ENCODE measurements at regions not wholly inside any gene's neighbourhood (a gene's known extent, or its start where the extent isn't known, plus 50 kb on each side); places are given as distances from the start of the nearest gene placed in this dataset.

DNA sequence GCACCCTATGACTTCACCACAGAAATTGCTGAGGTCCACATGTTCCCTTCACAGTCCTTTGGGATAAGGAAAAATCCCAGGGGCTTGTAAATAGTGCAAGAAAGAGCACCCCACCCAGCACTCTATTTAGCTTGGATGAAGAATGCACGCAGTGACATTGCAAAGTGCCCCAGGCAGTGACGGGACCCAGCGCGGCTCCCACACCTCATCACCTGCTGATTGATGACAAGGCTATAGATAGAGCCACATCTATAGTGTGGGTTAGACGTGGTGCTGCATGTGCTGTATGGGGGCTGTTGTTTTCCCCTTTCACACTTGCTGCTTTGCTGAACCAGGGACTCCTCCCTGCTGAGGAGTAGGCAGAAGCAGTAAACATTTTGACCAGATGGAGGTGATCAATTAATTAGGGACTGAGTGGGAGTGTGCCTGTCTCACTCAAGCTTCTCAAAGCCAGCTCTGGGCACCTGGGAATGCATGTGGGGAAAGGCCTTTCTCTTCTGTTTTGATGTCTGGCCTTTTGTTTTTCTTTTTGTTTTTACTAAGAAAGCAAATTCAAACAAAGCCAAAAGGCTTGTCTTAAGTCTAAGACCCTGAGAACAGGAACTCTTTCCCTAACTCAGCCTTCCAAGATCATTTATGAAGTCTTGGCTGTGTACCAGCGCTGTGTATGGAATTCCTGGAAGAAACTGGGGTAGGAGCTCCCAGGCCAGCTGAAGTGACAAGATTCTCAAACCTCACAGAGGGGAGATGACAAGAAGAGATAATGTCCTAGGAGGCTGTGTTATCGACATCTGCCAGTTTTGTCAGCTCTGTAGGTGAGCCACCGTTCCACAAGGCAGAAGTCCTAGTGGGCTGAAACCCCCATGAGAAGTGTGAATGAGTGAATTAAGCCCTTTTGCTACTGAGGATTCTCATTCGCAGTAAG lies 219.7 kb downstream of the BARX2 start:
- WGBS (ENCODE audit: insufficient coverage): 46% methylated on average over 6 of the region's 9 CpGs

DNA sequence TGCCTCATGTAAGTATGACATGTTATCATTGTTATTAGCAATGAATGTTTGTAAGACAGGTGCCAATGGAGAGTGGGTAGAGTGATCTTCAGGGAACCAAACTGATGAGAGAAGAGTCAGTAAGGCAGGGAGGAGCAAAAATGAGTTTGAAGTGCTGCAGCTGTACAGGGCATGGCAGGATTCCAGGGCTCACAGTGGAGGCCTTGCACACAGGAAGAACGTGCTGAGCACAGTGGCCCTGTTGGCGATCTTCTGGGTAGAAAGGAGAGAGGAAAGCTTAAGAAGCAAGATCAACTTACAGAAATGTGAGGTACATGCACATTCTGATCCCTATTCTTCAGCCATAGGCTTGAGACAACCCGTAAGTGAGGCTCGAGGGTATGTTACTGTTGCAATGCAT lies 219.3 kb upstream of the TMEM45B start:
- H3K9me3 ChIP-seq (ENCODE audit: control extremely low read depth in 1 of 3, control insufficient read depth in 2 of 3, insufficient read depth in 1 of 3, low read length in 2 of 3): peaks cover 0 to 8% (median 0%) of the 10 kb centered on the region in 3 donors
- Mint-ChIP-seq H3K4me3 (no peak overlapping the region), H3K27me3 (peaks cover 11% of the 10 kb centered on the region), H3K9me3 (ENCODE audit: insufficient read depth) (no peaks in the 10 kb centered on the region), H3K4me1 (no peaks in the 10 kb centered on the region), H3K27ac (no peak overlapping the region)
- no peak for ATAC-seq (ENCODE audit: low read depth)
- no peak for DNase-seq
- H2AFZ ChIP-seq (ENCODE audit: insufficient read depth, low read depth, low read length, poor library complexity, severe bottlenecking): no peak overlapping the region
- no peak overlapping the region for H3K27ac ChIP-seq (ENCODE audit: low read length in 2 of 2)
- no peak overlapping the region for H3K4me2 ChIP-seq (replicated peaks; ENCODE audit: low read depth, low read length, poor library complexity, severe bottlenecking)
- H3K79me2 ChIP-seq (ENCODE audit: control insufficient read depth, insufficient read depth, low read length): no peaks in the 10 kb centered on the region
- CTCF ChIA-PET: no interaction called here
- H3K4me1 ChIP-seq (ENCODE audit: control insufficient read depth in 2 of 2, insufficient read depth in 2 of 2, low read length in 2 of 2): no peaks in the 10 kb centered on the region
- no peak for TF ChIP-seq EZH2 (IDR thresholded peaks at IDR 0.05; ENCODE audit: borderline replicate concordance, insufficient read depth, low read depth, low read length, poor library complexity, severe bottlenecking)
- TF ChIP-seq, protein P1, sequence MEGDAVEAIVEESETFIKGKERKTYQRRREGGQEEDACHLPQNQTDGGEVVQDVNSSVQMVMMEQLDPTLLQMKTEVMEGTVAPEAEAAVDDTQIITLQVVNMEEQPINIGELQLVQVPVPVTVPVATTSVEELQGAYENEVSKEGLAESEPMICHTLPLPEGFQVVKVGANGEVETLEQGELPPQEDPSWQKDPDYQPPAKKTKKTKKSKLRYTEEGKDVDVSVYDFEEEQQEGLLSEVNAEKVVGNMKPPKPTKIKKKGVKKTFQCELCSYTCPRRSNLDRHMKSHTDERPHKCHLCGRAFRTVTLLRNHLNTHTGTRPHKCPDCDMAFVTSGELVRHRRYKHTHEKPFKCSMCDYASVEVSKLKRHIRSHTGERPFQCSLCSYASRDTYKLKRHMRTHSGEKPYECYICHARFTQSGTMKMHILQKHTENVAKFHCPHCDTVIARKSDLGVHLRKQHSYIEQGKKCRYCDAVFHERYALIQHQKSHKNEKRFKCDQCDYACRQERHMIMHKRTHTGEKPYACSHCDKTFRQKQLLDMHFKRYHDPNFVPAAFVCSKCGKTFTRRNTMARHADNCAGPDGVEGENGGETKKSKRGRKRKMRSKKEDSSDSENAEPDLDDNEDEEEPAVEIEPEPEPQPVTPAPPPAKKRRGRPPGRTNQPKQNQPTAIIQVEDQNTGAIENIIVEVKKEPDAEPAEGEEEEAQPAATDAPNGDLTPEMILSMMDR (IDR thresholded peaks at IDR 0.05): no peak
- no peaks in the 10 kb centered on the region for H3K36me3 ChIP-seq (replicated peaks in 1 of 2; ENCODE audit: control extremely low read depth in 1 of 2, control insufficient read depth in 1 of 2, extremely low read depth in 1 of 2, insufficient read depth in 2 of 2, low read length in 1 of 2)
- intact Hi-C loops (cut with micrococcal nuclease): no loop called here
- no peak overlapping the region for H3K9ac ChIP-seq (ENCODE audit: low read length)
- no peak overlapping the region for H3K4me3 ChIP-seq (ENCODE audit: control extremely low read depth in 1 of 5, extremely low read depth in 1 of 5, insufficient read depth in 1 of 5, low read depth in 2 of 5, low read length in 4 of 5)
- no peaks in the 10 kb centered on the region for H4K20me1 ChIP-seq (ENCODE audit: control insufficient read depth, insufficient read depth, low read length, poor library complexity, severe bottlenecking)
- peaks cover 0 to 2% (median 0%) of the 10 kb centered on the region in 4 experiments for H3K27me3 ChIP-seq (replicated peaks in 1 of 4; ENCODE audit: control extremely low read depth in 1 of 4, control insufficient read depth in 3 of 4, insufficient read depth in 4 of 4, low read length in 3 of 4)
- POLR2A ChIA-PET: no interaction called here
- WGBS (ENCODE audit: insufficient coverage): 90% methylated on average over 3 of the region's 4 CpGs

More for the DNA sequence above, 219.7 kb downstream of the BARX2 start:
- no peak overlapping the region for H3K27ac ChIP-seq (ENCODE audit: low read length in 2 of 2)
- H3K4me3 Mint-ChIP-seq: no peak overlapping the region
- no peak overlapping the region for H3K4me2 ChIP-seq (replicated peaks; ENCODE audit: low read depth, low read length, poor library complexity, severe bottlenecking)
- H3K27me3 ChIP-seq (replicated peaks in 1 of 4; ENCODE audit: control extremely low read depth in 1 of 4, control insufficient read depth in 3 of 4, insufficient read depth in 4 of 4, low read length in 3 of 4): peaks cover 0 to 2% (median 0%) of the 10 kb centered on the region in 4 experiments
- no peaks in the 10 kb centered on the region for H3K79me2 ChIP-seq (ENCODE audit: control insufficient read depth, insufficient read depth, low read length)
- intact Hi-C loops (cut with micrococcal nuclease): no loop called here
- no peaks in the 10 kb centered on the region for H3K9me3 Mint-ChIP-seq (ENCODE audit: insufficient read depth)
- H3K9ac ChIP-seq (ENCODE audit: low read length): no peak overlapping the region
- DNase-seq (no peak), ATAC-seq (ENCODE audit: low read depth) (no peak)
- no peak overlapping the region for H3K4me3 ChIP-seq (ENCODE audit: control extremely low read depth in 1 of 5, extremely low read depth in 1 of 5, insufficient read depth in 1 of 5, low read depth in 2 of 5, low read length in 4 of 5)
- H4K20me1 ChIP-seq (ENCODE audit: control insufficient read depth, insufficient read depth, low read length, poor library complexity, severe bottlenecking): no peaks in the 10 kb centered on the region
- peaks cover 11% of the 10 kb centered on the region for H3K27me3 Mint-ChIP-seq
- no peak for TF ChIP-seq EZH2 (IDR thresholded peaks at IDR 0.05; ENCODE audit: borderline replicate concordance, insufficient read depth, low read depth, low read length, poor library complexity, severe bottlenecking)
- TF ChIP-seq, protein P1 (IDR thresholded peaks at IDR 0.05): no peak
- peaks cover 0 to 8% (median 0%) of the 10 kb centered on the region in 3 donors for H3K9me3 ChIP-seq (ENCODE audit: control extremely low read depth in 1 of 3, control insufficient read depth in 2 of 3, insufficient read depth in 1 of 3, low read length in 2 of 3)
- H3K4me1 Mint-ChIP-seq: no peaks in the 10 kb centered on the region
- no peak overlapping the region for H3K27ac Mint-ChIP-seq
- H2AFZ ChIP-seq (ENCODE audit: insufficient read depth, low read depth, low read length, poor library complexity, severe bottlenecking): no peak overlapping the region
- POLR2A ChIA-PET: no interaction called here
- no peaks in the 10 kb centered on the region for H3K4me1 ChIP-seq (ENCODE audit: control insufficient read depth in 2 of 2, insufficient read depth in 2 of 2, low read length in 2 of 2)
- H3K36me3 ChIP-seq (replicated peaks in 1 of 2; ENCODE audit: control extremely low read depth in 1 of 2, control insufficient read depth in 1 of 2, extremely low read depth in 1 of 2, insufficient read depth in 2 of 2, low read length in 1 of 2): no peaks in the 10 kb centered on the region
- CTCF ChIA-PET: no interaction called here

Data from B cell (primary cell).